Stimulated activated CD4-positive, alpha-beta T cell treated with anti-CD3 and anti-CD28 coated beads, Interleukin-4, amount 100 ng/mL, for 1 hour (primary cell): ENCODE measurements at regions not wholly inside any gene's neighbourhood (a gene's known extent, or its start where the extent isn't known, plus 50 kb on each side); places are given as distances from the start of the nearest gene placed in this dataset.

Source experiments
- DNase-seq: peaks from one replicate; pipeline ENCODE4 v3.0.0-alpha.2; 2020

DNA sequence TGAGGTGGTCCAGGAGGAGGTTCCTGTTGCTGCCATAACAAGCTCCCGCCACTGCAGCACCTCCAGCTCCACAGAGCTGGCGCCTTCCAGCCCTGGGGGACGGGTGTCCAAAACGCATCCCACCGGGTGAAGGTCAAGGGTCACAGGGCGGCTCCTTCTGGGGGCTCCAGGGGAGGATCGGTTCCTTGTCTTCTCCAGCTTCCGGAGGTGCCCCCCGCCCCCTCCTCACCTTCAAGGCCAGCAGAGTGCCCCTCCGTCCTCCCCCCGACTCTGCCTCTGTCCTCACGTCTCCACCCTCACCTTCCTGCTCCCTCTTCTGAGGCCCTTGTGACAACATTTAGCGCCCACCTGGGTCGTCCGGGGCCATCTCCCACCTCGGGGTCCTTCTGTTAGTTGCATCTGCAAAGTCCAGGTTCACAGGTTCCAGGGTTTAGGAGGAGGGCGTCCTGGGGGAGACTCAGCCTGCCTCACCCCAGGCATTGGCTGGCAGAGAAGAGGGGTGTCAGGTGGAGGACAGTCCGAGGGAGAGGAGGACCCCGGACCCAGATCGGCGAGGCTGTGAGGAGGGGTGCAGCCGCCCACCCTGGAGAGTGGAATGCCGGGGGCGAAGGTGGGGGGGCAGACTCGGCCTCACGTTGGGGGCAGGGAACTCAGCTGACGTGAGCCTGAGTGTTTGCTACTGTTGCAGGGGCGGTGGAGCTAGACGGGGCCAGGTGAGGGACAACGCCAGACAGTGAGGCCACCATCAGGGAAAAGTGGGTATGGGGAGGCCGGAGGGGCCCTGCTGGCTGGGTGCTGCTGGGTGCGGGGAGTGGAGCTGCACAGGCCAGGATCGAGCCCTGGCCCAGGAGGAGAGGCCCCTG is 205.5 kb upstream of the C14orf180 start:
- no peak for DNase-seq

GRCh38 chr14:104374718-104375080 is 204.9 kb upstream of the C14orf180 start:
- no peak for DNase-seq

- DNase-seq, result no peak
Measured at GRCh38 chr14:104375551-104376201, 203.9 kb upstream of the C14orf180 start.

- DNase-seq, result no peak
Measured at GRCh38 chr14:104376202-104377140, 203.1 kb upstream of the C14orf180 start.

DNA sequence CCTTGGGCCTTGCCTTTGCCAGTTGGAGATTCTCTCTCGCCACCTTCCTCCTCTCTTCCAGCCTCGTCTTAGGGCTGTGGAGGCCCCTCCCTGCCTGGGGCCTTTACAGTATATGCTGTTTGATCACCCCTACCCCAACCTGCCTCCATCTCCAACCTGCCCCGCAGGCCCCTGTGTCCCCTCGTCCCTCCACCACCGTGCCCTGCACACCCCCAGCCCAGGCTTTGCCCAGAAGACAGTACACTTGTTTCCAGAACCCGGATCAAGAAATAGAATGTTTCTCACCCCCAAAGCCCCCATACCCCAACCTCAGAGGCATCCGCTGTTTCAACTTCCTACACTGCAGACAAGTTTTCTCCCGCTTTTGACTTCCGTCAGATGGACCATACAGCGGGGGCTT is 202.3 kb upstream of the C14orf180 start:
- no peak for DNase-seq

DNA sequence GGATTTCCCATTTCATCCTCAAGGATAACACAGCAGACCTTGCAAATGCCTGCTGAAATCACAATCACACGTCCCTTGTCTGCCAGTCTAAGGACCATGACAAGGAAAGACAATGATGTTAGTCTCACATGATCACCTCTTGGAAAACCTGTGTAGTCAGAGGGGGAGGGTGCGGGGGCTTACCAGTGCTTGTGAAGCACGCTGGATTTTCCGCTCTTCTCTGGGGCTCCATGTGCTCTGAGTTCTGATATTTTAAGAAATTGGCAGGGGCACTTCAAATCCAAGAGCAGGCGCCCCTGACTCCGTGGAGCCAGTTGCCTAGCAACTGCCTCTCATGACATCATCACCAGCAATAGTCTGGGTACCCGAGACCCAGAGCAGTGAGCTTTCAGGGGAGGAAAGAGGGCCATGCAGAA is 200.9 kb upstream of the C14orf180 start:
- no peak for DNase-seq

DNA sequence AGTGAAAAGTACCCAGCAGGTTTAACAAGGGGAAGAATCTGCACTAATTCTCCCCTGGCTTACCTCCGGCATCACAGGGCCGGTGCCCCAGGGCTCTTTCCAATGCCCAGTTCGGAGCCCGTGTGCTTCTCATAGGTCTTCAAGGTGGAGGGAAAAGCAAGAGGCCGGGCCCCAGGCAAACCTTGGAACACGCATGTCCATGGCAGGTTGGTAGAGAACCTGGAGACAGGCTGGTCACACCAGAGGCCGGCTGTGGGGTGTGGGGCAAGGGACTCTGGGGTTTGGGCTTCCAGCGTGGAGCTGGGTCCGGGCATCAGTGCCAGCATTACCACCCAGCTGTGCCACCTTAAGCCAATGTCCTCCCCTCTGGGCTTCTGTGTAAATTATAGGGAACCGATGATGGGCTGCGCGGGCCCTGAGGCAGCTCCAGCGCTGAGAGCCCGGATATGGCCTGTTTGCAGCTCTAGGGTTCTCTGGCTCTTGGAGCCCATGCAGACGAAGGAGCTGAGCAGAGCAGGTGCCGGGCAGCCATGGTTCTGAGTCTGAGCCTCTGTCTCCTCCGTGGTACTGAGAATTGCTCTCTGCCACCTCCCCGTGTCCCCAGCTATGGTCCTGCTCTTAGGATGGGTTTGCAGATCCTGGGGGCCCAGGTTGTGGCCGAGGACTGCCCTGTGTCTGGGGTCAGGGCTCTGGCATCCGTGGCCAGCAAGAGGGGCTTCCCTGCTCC is 197.0 kb upstream of the C14orf180 start:
- no peak for DNase-seq

- no peak for DNase-seq
Measured at GRCh38 chr14:104383088-104383995, 196.2 kb upstream of the C14orf180 start.

GRCh38 chr14:104383996-104384775 is 195.4 kb upstream of the C14orf180 start:
- no peak for DNase-seq

- no peak for DNase-seq
Measured at GRCh38 chr14:104384776-104385071, 194.8 kb upstream of the C14orf180 start.

GRCh38 chr14:104385111-104385510 is 194.5 kb upstream of the C14orf180 start:
- no peak for DNase-seq

GRCh38 chr14:104385531-104386101 is 193.9 kb upstream of the C14orf180 start:
- DNase-seq, result no peak

DNA sequence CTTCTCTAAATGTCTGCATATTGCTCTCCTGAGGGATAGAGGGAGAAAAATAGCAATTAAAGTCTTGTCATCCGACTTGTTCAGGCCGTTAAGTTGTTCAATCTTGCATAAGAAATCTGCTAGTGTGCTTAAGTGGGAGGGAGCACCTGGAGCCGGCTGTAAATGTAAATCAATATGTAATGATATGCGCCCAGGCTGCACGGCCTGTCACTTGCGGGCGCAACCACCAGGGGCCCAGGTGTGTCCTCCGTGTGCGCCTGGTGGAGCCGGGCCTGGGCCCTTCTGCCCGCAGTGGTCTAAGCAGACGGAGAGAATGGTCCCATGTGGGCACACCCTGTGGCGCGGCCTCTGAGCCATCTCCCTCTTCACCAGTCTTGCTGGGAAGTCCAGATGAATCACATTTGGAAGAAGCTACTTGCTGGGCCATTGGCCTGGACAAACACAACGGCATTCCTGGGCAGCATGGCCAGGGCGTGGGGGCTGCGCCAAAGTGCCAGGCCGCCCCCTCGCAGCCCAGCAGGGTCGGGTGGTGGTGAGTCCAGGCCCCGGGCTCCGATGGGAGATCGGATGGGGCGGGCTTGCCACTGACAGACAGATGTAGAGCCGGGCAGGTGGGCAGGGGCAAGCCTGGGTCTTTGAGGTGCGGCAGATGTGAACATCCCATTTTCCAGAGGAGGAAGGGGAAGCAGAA is 193.3 kb upstream of the C14orf180 start:
- DNase-seq, result no peak

- no peak for DNase-seq
Measured at GRCh38 chr14:104387022-104388010, 192.2 kb upstream of the C14orf180 start.

DNA sequence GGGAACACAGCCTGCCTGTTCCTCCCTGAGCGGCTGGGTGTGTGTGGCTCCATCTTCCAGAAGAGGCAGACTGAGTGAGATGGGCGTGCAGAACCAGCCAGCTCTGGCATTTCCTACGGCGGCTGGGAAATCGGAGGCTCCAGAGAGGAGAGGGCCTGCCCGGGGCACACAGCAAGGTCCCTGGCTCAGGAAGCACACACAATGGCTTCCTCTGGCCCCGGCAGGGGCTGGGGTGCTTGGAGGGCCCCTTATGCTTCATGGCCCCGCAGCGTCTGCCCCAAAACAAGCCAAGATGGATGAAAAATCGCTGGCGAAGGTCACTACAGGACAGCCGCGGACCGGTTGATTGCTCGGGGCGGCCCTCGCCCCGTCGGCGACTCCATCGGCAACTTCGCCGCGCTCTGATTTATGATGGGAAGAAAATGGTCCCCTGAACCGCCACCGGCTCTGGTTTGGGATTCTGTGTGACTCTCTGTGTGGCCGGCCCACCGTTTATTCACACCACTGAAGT is 191.5 kb upstream of the C14orf180 start:
- no peak for DNase-seq

- DNase-seq, result no peak
Measured at GRCh38 chr14:104388541-104389325, 190.8 kb upstream of the C14orf180 start.
